Sigmoid colon (tissue), 6 donors: ENCODE measurements at regions not wholly inside any gene's neighbourhood (a gene's known extent, or its start where the extent isn't known, plus 50 kb on each side); places are given as distances from the start of the nearest gene placed in this dataset.

Experiments
- DNase-seq: peaks from one replicate; pipeline ENCODE4 v3.0.0-alpha.2; 2019
- H3K27ac ChIP-seq, 4 donors: fragments of 200-600 bp; sonication (generic); one replicate each; pipeline ENCODE4 v1.5.1; 2016 to 2019; ENCODE audit warnings: mild to moderate bottlenecking in 1 of 4
- H3K27me3 ChIP-seq, 3 donors: fragments of 200-600 bp; sonication (generic); one replicate each; pipeline ENCODE4 v1.5.1; 2019; ENCODE audit warnings: mild to moderate bottlenecking in 1 of 3
- H3K36me3 ChIP-seq, 4 donors: fragments of 200-600 bp; sonication (generic); one replicate each; pipeline ENCODE4 v1.5.1; 2016 to 2019
- H3K4me1 ChIP-seq, 4 donors: fragments of 200-600 bp; sonication (generic); one replicate each; pipeline ENCODE4 v1.5.1; 2017 to 2019
- H3K4me3 ChIP-seq, 4 donors: fragments of 200-600 bp; sonication (generic); one replicate each; pipeline ENCODE4 v1.5.1; 2017 to 2019; ENCODE audit warnings: mild to moderate bottlenecking in 2 of 4, moderate library complexity in 1 of 4
- H3K9me3 ChIP-seq, 4 donors: fragments of 200-600 bp in 3 of 4; sonication (generic) in 3 of 4; one replicate each; pipeline versions ENCODE4 v1.5.1 to v1.6.1; 2013 to 2019
- EP300 ChIP-seq, 4 donors: sonication (generic); formaldehyde crosslinking; IDR thresholded peaks; one replicate each; pipeline ENCODE4 v1.6.1; 2017; ENCODE audit warnings: antibody characterized with exemption in 4 of 4
- POLR2A ChIP-seq, 2 donors: fragments of 450-650 bp; IDR thresholded peaks; one replicate each; pipeline ENCODE4 v1.6.1; 2016; ENCODE audit warnings: antibody characterized with exemption in 2 of 2, mild to moderate bottlenecking in 2 of 2, moderate library complexity in 2 of 2
- POLR2AphosphoS5 ChIP-seq, 4 donors: sonication (generic); formaldehyde crosslinking; IDR thresholded peaks; one replicate each; pipeline ENCODE4 v1.6.1; 2017; ENCODE audit warnings: antibody characterized with exemption in 4 of 4
- WGBS, 2 donors: extraction: QIAGEN DNeasy Blood & Tissue Kit; methylation state at CpG; one replicate each; pipeline ENCODE4 v1.1.7; 2013; 5-methylcytosine and 5-hydroxymethylcytosine counted together
- intact Hi-C: fragments of 100-400 bp; cut with DNase I; formaldehyde crosslinking; loops from one replicate; pipeline ENCODE4 v1.15.1; 2023
- TF ChIP-seq, protein P1 (sequence below), 4 experiments: fragments of 450-650 bp in 3 of 4; fragments of 200-600 bp in 1 of 4; IDR thresholded peaks; one replicate each; pipeline ENCODE4 v1.5.1; 2016 to 2019; ENCODE audit warnings: antibody characterized with exemption in 4 of 4, mild to moderate bottlenecking in 3 of 4, moderate library complexity in 2 of 4
- donor health status: healthy with polysubstance abuse.
- donor health status: healthy.

DNA sequence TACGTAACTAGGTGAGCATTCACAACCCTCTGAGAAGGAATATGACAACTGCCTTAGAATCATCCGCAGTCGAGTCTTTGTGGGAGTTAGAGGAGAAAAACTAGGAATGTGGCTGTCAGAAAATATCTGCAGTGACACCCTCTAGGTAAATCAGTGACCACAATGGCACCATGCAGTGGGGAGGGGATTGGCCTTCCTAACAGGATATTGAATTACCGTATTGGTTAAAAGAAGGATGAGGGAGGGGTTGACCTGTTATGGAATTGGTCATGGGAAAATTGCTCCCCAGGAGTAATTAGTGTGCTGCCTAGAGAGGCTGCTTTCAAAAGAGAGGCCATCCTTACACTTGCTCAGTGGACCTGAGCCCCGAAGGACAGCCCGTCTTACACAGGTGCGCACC lies 205.6 kb upstream of the SOX1 start:
- intact Hi-C loops = no loop called here
- Histone ChIP-seq H3K36me3 (no peaks in the 10 kb centered on the region), H3K4me3 (no peak overlapping the region), H3K4me1 (no peaks in the 10 kb centered on the region), H3K27me3 (no peaks in the 10 kb centered on the region), H3K27ac (no peak overlapping the region), H3K9me3 (peaks cover 0 to 4% (median 0%) of the 10 kb centered on the region in 4 donors)
- WGBS, 2 donors = 91 to 95% methylated on average over 7 of the region's 7 CpGs
- TF ChIP-seq, protein P1, sequence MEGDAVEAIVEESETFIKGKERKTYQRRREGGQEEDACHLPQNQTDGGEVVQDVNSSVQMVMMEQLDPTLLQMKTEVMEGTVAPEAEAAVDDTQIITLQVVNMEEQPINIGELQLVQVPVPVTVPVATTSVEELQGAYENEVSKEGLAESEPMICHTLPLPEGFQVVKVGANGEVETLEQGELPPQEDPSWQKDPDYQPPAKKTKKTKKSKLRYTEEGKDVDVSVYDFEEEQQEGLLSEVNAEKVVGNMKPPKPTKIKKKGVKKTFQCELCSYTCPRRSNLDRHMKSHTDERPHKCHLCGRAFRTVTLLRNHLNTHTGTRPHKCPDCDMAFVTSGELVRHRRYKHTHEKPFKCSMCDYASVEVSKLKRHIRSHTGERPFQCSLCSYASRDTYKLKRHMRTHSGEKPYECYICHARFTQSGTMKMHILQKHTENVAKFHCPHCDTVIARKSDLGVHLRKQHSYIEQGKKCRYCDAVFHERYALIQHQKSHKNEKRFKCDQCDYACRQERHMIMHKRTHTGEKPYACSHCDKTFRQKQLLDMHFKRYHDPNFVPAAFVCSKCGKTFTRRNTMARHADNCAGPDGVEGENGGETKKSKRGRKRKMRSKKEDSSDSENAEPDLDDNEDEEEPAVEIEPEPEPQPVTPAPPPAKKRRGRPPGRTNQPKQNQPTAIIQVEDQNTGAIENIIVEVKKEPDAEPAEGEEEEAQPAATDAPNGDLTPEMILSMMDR (IDR thresholded peaks at IDR 0.05) = no peak
- no peak for TF ChIP-seq POLR2AphosphoS5 (IDR thresholded peaks at IDR 0.05)
- TF ChIP-seq EP300 (IDR thresholded peaks at IDR 0.05) = no peak
- TF ChIP-seq POLR2A (IDR thresholded peaks at IDR 0.05) = no peak
- DNase-seq = no peak

DNA sequence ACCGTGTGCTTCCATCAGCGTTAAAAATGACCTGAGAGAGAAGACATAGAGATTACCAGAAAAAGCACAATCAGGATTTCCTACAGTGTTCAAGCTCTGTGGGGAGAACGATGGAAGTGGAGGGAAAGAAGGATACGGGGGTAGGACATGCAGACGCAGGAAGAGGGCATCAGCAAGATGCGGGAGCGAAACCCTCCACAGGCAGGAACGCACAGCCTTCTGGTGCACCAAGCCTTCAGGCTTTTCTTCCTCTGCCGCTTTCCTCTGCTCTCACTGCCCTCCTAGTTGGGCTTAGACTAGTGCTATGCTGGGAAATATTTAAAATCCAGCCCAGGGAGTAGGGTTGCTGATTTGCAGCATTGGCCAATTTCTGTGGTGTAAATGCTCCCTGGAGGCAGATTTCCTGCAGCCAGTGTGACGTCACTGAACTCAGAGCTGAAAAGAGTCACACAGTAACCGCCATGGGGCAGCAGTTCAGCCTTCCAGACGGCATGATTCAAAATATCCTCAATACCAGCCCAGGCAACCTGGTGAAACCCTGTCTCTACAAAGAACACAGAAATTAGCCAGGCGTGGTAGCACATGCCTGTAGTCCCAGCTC lies 205.1 kb upstream of the SOX1 start:
- Histone ChIP-seq H3K4me1 (no peaks in the 10 kb centered on the region), H3K4me3 (no peak overlapping the region), H3K27ac (no peak overlapping the region), H3K9me3 (peaks cover 0 to 4% (median 0%) of the 10 kb centered on the region in 4 donors), H3K36me3 (no peaks in the 10 kb centered on the region), H3K27me3 (no peaks in the 10 kb centered on the region)
- 89 to 90% methylated on average over 13 of the region's 13 CpGs for whole genome bisulfite sequencing, 2 donors
- intact Hi-C loops = no loop called here
- no peak for DNase-seq
- TF ChIP-seq, protein P1 (IDR thresholded peaks at IDR 0.05) = no peak
- TF ChIP-seq EP300 (IDR thresholded peaks at IDR 0.05) = no peak
- no peak for TF ChIP-seq POLR2AphosphoS5 (IDR thresholded peaks at IDR 0.05)
- TF ChIP-seq POLR2A (IDR thresholded peaks at IDR 0.05) = no peak

DNA sequence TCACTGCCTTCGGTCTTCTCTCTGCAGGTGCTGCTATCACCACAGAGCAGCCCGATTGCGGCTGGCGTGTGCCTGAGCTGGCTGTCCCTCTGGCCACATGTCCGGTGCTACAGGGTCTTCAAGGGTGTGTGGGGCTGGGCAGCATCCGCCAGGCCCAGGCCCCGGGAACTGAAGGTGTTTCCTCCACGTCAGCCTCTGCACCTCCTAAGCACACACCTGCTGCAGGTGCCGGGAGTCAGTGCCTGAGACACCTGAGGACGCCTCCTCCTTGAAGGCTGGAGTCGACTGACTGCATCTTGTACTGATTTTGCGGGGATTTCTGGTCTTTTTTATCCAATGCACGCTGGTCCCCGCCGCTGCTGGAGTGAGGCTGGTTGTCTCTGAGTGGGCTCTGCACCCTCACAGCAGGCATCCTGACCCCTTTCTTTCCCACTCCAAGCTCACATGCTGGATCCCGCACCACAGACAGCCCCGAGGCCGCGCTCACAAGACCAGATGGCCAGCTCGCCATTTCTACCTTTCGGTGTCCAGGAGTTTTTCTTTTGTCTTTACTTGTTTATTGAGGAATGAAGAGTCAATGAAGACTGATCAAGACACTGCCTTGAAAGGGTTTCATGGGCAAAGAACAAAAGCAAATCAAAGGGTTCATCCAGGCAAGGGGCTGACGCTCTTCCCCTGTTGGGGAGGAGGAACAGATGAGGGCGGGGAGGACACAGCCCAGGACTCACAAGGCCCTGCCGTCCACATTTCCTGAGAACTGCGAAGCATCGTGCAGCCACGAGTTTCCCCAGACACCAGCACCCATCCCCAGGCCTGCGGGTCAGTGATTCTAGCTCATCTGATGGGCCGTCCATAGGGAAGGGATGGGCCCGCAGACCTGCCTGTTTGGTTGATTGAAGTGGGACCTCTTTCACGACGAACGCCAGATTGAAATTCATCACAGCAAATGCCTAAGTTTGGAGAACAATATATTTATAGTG lies 203.8 kb upstream of the SOX1 start:
- no peaks in the 10 kb centered on the region for H3K36me3 ChIP-seq
- no peak for DNase-seq
- intact Hi-C loops = no loop called here
- H3K4me1 ChIP-seq = no peaks in the 10 kb centered on the region
- no peak overlapping the region for H3K27ac ChIP-seq
- no peaks in the 10 kb centered on the region for H3K27me3 ChIP-seq
- H3K9me3 ChIP-seq = peaks cover 0 to 4% (median 0%) of the 10 kb centered on the region in 4 donors
- TF ChIP-seq POLR2AphosphoS5 (IDR thresholded peaks at IDR 0.05) = no peak
- TF ChIP-seq POLR2A (IDR thresholded peaks at IDR 0.05) = no peak
- no peak for TF ChIP-seq EP300 (IDR thresholded peaks at IDR 0.05)
- TF ChIP-seq, protein P1 (IDR thresholded peaks at IDR 0.05) = no peak
- 87 to 88% methylated on average over 33 of the region's 33 CpGs for WGBS, 2 donors
- H3K4me3 ChIP-seq = no peak overlapping the region

DNA sequence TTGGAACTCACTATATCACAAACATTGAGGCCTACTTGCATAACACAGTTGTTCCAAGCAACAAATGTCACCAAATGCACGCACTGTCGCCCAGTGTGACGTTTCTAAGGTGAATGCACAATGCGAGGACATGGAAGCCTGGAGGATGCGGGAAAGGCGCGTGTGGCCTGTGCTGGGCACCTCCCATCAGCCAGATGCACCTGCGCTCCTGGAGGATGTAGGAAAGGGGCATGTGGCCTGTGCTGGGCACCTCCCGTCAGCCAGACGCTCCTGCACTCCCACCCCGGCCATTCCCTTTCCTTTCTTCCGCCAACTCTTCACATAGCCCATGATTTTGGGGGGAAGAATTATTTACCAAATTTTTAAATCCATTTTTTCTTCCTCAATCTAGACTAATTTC lies 202.4 kb upstream of the SOX1 start:
- Histone ChIP-seq H3K27me3 (no peaks in the 10 kb centered on the region), H3K27ac (no peak overlapping the region), H3K9me3 (peaks cover 0 to 4% (median 2%) of the 10 kb centered on the region in 4 donors), H3K4me3 (no peak overlapping the region), H3K4me1 (no peaks in the 10 kb centered on the region), H3K36me3 (no peaks in the 10 kb centered on the region)
- TF ChIP-seq POLR2A (IDR thresholded peaks at IDR 0.05) (no peak), EP300 (IDR thresholded peaks at IDR 0.05) (no peak), POLR2AphosphoS5 (IDR thresholded peaks at IDR 0.05) (no peak)
- TF ChIP-seq, protein P1 (IDR thresholded peaks at IDR 0.05) = no peak
- 88 to 93% methylated on average over 12 of the region's 12 CpGs for WGBS, 2 donors
- no peak for DNase-seq
- intact Hi-C loops = no loop called here
